DND-41 (cell line): ENCODE measurements at regions not wholly inside any gene's neighbourhood (a gene's known extent, or its start where the extent isn't known, plus 50 kb on each side); places are given as distances from the start of the nearest gene placed in this dataset.

ENCODE experiments used
- ATAC-seq: fragments of 200-7000 bp; cut with Tn5 transposase; 3 replicates; pipeline ENCODE4 v1.9.1; 2021; ENCODE audit warnings: low read depth; ENCODE audit not compliant: insufficient read depth
- DNase-seq: peaks from one replicate; pipeline ENCODE4 v3.0.0-alpha.2; 2020
- H2AFZ ChIP-seq: 2 replicates; pipeline ENCODE4 v1.6.0; 2012; ENCODE audit warnings: low read depth, low read length
- H3K27ac ChIP-seq: 2 replicates; pipeline ENCODE4 v1.5.1; 2012; ENCODE audit warnings: low read length, inconsistent platforms
- H3K27me3 ChIP-seq: fragments of 200-600 bp; sonication (generic); 2 replicates; pipeline ENCODE4 v1.6.0; 2012; ENCODE audit warnings: low read length, mild to moderate bottlenecking, inconsistent platforms; ENCODE audit not compliant: insufficient read depth, poor library complexity
- H3K36me3 ChIP-seq: 2 replicates; pipeline ENCODE4 v1.5.1; 2012; ENCODE audit warnings: low read length, inconsistent platforms; ENCODE audit not compliant: insufficient read depth
- H3K4me1 ChIP-seq: 2 replicates; pipeline ENCODE4 v1.5.1; 2012; ENCODE audit warnings: mild to moderate bottlenecking, low read length; ENCODE audit not compliant: insufficient read depth
- H3K4me2 ChIP-seq: 2 replicates; pipeline ENCODE4 v1.6.0; 2012; ENCODE audit warnings: mild to moderate bottlenecking, moderate library complexity, low read length, inconsistent platforms; ENCODE audit not compliant: insufficient read depth
- H3K4me3 ChIP-seq, 2 experiments: fragments of 200-600 bp in 1 of 2; shearing (Covaris generic) in 1 of 2; 2 replicates each; pipeline ENCODE4 v1.5.1; 2012 to 2016; ENCODE audit warnings: inconsistent platforms in 2 of 2, low read length in 2 of 2, mild to moderate bottlenecking in 2 of 2, low read depth in 1 of 2, moderate library complexity in 1 of 2
- H3K79me2 ChIP-seq: 2 replicates; pipeline ENCODE4 v1.6.0; 2012; ENCODE audit warnings: low read length, inconsistent platforms; ENCODE audit not compliant: insufficient read depth
- H3K9ac ChIP-seq: 2 replicates; pipeline ENCODE4 v1.6.0; 2012; ENCODE audit warnings: low read depth, mild to moderate bottlenecking, inconsistent platforms, low read length, moderate library complexity
- H3K9me3 ChIP-seq: 2 replicates; pipeline ENCODE4 v1.5.1; 2012; ENCODE audit warnings: low read length, moderate library complexity, mild to moderate bottlenecking, inconsistent platforms; ENCODE audit not compliant: insufficient read depth, severe bottlenecking
- H4K20me1 ChIP-seq: 2 replicates; pipeline ENCODE4 v1.6.0; 2012; ENCODE audit warnings: low read length; ENCODE audit not compliant: insufficient read depth
- CTCF ChIP-seq: IDR thresholded peaks from 2 replicates; pipeline ENCODE4 v1.5.1; 2012; ENCODE audit warnings: borderline replicate concordance, low read length, moderate library complexity, mild to moderate bottlenecking; ENCODE audit not compliant: poor library complexity, severe bottlenecking; ENCODE audit errors: extremely low read depth
- EZH2 ChIP-seq: IDR thresholded peaks from 3 replicates; pipeline ENCODE4 v1.6.1; 2012; ENCODE audit warnings: borderline replicate concordance, low read depth, mild to moderate bottlenecking, moderate library complexity, low read length, inconsistent platforms; ENCODE audit not compliant: severe bottlenecking

GRCh38 chr10:3401491-3401938, 228.9 kb upstream of the PITRM1 start:
- no peaks in the 10 kb centered on the region for H3K4me1 ChIP-seq
- DNase-seq (no peak), ATAC-seq (no peak)
- no peaks in the 10 kb centered on the region for H3K79me2 ChIP-seq
- H3K9ac ChIP-seq: no peak overlapping the region
- H3K36me3 ChIP-seq: no peaks in the 10 kb centered on the region
- H3K9me3 ChIP-seq: no peaks in the 10 kb centered on the region
- TF ChIP-seq EZH2: no peak
- TF ChIP-seq CTCF: no peak
- H3K27me3 ChIP-seq: no peaks in the 10 kb centered on the region
- H3K4me2 ChIP-seq: no peak overlapping the region
- no peak overlapping the region for H3K27ac ChIP-seq
- H4K20me1 ChIP-seq: no peaks in the 10 kb centered on the region
- H2AFZ ChIP-seq: no peak overlapping the region
- H3K4me3 ChIP-seq: no peak overlapping the region

GRCh38 chr10:3400348-3400747, 227.8 kb upstream of the PITRM1 start:
- Histone ChIP-seq H3K4me1 (no peaks in the 10 kb centered on the region), H3K9ac (no peak overlapping the region), H3K9me3 (no peaks in the 10 kb centered on the region), H3K79me2 (no peaks in the 10 kb centered on the region), H3K36me3 (no peaks in the 10 kb centered on the region), H3K27me3 (no peaks in the 10 kb centered on the region), H3K4me3 (no peak overlapping the region), H2AFZ (no peak overlapping the region), H3K4me2 (no peak overlapping the region), H3K27ac (no peak overlapping the region), H4K20me1 (no peaks in the 10 kb centered on the region)
- ATAC-seq (no peak), DNase-seq (no peak)
- no peak for TF ChIP-seq CTCF
- no peak for TF ChIP-seq EZH2

GRCh38 chr10:3399756-3400155, 227.2 kb upstream of the PITRM1 start:
- no peak for DNase-seq
- Histone ChIP-seq H4K20me1 (no peaks in the 10 kb centered on the region), H3K9me3 (no peaks in the 10 kb centered on the region), H3K27ac (no peak overlapping the region), H3K9ac (no peak overlapping the region), H3K4me1 (no peaks in the 10 kb centered on the region), H2AFZ (no peak overlapping the region), H3K79me2 (no peaks in the 10 kb centered on the region), H3K27me3 (no peaks in the 10 kb centered on the region), H3K36me3 (no peaks in the 10 kb centered on the region), H3K4me3 (no peak overlapping the region), H3K4me2 (no peak overlapping the region)
- no peak for ATAC-seq
- no peak for TF ChIP-seq CTCF
- TF ChIP-seq EZH2: no peak
